Caki2 (cell line): ENCODE measurements at regions not wholly inside any gene's neighbourhood (a gene's known extent, or its start where the extent isn't known, plus 50 kb on each side); places are given as distances from the start of the nearest gene placed in this dataset.

Source experiments
- DNase-seq: peaks from one replicate; pipeline ENCODE4 v3.0.0-alpha.2; 2015; ENCODE audit warnings: low read depth
- in situ Hi-C: cut with HindIII; loops from 2 replicates; pipeline ENCODE4 v1.10.0; 2016; ENCODE audit warnings: low sequenced_read_pairs, low pct_unique_long_range_greater_than_20kb, mixed read lengths

DNA sequence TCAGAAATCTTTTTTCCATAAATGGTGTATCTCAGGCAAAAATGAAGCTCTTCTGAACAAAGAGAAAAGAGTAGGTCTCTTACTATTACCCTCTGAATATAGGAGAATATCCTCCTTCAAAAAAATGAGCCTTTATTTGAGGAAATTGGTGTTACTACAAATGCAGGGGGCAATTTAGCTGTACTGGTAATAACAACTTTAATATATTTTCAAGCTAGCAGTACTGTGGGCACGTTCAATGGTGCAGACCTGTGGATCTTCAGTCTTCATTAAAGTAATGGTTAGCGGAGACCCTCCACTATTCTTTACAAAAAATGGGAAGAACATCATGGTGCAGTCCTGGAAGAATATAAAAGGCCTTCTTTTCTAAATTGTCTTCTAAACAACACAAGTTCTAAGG is 661.3 kb downstream of the TMEM182 start:
- in situ Hi-C loops = no loop called here
- DNase-seq = no peak

- in situ Hi-C loops = no loop called here
- DNase-seq = no peak
Observed at GRCh38 chr2:103427567-103427966, 665.7 kb downstream of the TMEM182 start.

DNA sequence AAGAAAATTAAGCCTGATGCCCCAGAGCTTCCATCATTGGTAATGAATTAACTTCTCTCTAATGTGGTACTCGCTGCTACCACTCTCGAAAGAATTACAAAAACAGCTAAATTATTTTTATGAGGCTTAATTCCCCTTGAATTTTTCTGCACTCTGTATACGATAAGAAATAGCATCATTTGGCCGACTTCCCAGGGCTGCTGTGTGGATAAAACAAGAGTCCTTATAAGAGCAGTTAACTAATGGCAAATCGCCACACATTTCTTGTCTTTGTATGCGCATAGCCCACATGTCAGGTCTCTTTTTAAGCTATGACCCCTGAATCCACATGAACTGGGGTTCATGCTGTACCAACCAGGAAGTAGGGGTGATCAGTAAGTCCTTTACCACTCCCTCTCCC is 668.4 kb downstream of the TMEM182 start:
- DNase-seq = no peak
- in situ Hi-C loops = no loop called here

DNA sequence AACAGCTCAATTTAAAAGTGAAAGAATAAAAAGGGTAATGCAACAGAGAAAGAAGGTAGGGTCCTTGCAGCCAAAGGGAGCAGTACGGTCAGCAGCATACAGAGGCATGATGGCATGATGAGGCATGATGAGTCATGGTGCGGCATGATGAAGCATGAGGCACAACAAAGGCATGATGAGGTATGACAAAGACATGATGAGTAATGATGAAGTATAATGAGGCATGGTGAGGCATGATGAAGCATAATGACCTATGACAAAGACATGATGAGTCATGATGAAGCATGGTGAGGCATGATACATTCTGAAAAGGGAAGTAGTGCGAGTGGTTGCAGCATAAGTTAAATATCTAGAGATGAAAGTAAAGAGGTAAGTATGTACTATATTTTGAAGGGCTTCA is 673.2 kb downstream of the TMEM182 start:
- in situ Hi-C loops = no loop called here
- DNase-seq = peak; percentile 59

GRCh38 chr2:103437161-103437560 is 675.3 kb downstream of the TMEM182 start:
- in situ Hi-C loops = no loop called here
- DNase-seq = peak; percentile 84

DNA sequence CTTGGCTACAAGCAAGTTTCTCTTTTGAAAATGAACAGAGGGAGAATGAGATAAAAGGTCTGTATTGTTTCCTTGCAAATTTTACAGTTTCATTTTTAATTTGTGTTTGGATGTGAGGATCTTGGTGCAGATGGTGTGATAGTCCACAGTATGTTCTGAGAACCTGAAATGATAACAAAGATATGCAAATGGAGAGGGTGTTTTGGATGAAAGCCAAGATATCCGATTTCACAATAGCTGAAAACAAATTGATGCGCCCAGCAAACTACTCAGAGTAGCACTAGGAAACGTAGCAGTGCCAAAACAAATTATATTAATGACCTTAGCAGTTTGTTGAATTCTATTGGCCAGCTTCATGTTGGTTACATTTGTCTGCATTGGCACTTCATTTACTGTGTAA is 683.5 kb downstream of the TMEM182 start:
- in situ Hi-C loops = no loop called here
- DNase-seq = peak; percentile 39

DNA sequence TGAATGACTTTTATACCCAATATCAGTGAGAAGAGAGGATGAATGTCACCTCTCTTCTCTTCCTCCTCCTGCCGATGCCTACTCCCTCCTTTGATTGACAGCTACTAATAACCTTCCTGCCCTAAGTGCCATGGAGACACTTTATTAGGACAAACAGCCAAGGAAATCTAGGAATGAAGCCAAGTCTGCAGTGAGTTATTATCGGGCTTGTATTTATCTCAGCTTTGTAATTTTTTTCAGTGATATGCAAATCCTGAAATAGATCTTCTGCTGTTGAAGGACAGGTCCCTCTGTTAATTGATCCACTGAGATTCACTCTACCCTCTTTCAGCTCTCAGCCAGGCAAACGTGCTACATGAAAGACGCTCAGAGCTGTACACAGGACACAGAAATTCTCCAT is 686.7 kb downstream of the TMEM182 start:
- peak; percentile 63 for DNase-seq
- in situ Hi-C loops = no loop called here

DNA sequence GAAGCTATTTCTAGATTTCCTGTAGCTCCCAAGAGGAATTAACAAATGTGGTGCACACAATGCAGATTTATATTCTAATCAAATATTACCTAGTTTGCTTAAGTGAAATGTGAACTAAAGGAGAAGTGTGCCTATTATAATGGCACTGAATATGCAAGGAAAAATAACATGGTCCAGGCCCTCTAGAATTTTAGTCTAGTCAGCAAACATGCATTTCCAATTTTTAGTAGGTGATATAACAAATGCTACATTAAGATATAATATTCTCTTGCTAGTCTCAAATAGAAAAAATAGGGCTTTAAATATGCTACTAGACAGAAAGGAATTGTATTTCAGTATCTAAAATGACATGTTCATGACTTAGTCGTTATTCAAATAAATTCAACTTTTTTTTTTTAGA is 689.5 kb downstream of the TMEM182 start:
- in situ Hi-C loops = no loop called here
- no peak for DNase-seq

DNA sequence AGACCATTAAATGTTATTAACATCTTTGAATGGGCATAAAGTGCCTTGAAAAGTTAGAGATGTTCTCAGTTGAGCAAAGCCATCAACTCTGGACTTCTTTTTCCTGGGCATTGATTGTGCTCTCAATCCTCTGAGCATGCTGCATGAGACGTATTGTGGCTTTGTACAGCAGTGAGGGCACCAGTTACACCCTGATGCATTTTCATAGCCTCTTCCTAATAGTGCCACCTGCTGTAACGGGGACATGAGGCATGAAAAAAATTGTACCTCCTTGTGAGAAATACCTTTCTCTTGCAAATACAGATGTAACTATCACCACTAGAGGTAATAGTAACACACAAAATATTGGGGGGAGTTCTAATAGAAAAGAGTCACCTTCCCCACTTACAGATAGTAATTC is 697.5 kb downstream of the TMEM182 start:
- DNase-seq = no peak
- in situ Hi-C loops = no loop called here

DNA sequence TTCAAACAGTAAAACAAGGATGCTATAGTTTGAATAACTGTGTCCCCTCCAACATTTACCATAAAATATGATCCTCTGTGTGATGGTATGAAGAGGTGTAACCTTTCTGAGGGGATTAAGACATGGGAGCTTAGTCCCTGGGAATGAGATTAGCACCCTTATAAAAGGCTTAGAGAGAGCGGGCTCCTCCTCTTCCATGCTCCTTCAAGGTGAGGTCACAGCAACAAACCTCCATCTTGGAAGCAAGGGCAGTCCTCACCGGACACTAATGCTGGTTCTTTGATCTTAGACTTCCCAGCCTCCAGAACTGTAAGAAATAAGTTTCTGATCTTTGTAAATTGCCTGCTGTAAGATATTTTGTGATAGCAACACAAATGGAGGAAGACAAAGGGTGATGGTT is 700.3 kb downstream of the TMEM182 start:
- no peak for DNase-seq
- in situ Hi-C loops = no loop called here

DNA sequence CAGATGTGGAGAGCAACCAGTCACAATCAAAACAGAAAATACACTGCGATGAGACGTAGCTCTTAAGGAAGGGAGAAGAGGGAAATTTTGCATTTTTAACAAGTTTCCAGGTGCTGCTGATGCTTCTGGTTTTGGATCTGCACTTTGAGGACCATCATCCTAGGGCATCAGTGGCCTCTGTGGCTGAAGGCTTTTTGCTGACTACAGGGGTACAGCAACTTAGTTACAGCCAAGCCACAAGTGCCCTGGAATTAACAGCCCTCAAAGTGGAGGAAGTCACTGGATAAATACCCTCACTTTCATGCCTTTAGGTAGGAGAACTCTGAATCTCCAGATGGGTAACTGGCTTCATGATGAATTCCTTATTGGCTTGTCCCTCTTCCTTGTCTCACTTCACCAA is 700.9 kb downstream of the TMEM182 start:
- in situ Hi-C loops = no loop called here
- DNase-seq = no peak

DNA sequence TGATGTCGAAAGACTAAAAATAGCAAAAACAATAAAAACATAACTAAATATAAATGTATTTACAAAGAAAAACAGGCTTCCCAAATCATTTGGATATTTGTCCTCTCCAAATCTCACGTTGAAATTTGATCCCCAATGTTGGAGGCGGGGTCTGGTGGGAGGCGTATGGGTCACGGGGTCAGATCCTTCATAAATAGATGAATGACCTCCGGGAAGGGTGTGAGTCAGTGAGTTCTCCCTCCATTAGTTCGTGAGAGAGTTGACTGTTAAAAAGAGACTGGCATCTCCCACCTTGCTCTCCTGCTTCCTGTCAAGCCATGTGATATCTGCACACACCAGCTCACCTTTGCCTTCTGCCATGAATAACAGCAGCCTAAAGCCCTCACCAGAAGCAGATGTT is 703.0 kb downstream of the TMEM182 start:
- DNase-seq = no peak
- in situ Hi-C loops = no loop called here

DNA sequence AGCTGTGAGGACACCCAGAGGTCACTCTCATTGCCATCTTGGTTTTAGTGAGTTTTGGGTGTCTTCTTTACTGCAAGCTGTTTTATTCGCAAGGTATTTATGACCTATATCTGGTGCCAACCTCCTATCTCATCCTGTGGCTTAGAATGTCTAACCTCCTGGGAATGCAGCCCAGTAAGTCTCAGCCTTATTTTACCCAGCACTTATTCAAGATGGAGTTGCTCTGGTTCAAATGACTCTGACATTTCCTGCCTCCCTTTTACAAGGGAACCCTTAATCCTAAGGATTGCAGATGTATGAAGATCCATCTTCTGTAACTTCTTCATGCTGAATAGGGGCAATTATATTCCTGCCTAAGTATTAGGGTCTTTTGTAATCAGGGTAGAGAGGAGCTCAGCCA is 708.0 kb downstream of the TMEM182 start:
- in situ Hi-C loops = no loop called here
- DNase-seq = no peak

GRCh38 chr2:103484906-103485305 is 723.1 kb downstream of the TMEM182 start:
- DNase-seq = no peak
- in situ Hi-C loops = no loop called here

- DNase-seq = no peak
- in situ Hi-C loops = no loop called here
Observed at GRCh38 chr2:103496850-103497249, 735.0 kb downstream of the TMEM182 start.

GRCh38 chr2:103506812-103507211 is 745.0 kb downstream of the TMEM182 start:
- in situ Hi-C loops = no loop called here
- no peak for DNase-seq

- no peak for DNase-seq
- in situ Hi-C loops = no loop called here
Observed at GRCh38 chr2:103512442-103512841, 750.6 kb downstream of the TMEM182 start.

GRCh38 chr2:103520547-103520946 is 758.7 kb downstream of the TMEM182 start:
- in situ Hi-C loops = no loop called here
- no peak for DNase-seq

DNA sequence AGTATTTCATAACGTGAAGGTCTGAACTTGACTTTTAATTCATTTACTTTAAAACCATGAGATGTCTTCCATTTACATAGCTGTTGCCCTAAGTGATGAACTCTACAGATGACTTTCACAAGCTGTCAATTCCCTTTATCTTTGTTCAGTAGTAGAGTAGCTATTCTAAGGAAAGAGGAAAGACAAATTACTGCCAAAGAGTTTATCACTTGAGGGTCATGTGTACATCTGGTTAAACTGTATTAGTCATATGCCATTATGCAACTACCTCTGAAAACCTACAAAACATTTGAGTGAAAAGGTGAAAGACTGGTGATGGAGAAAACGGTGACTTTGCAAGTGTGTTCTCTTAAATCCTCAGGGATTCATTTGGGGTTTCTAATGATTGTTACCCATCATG is 763.9 kb downstream of the TMEM182 start:
- in situ Hi-C loops = no loop called here
- no peak for DNase-seq

- DNase-seq = no peak
- in situ Hi-C loops = no loop called here
Observed at GRCh38 chr2:103526757-103527156, 764.9 kb downstream of the TMEM182 start.

- in situ Hi-C loops = no loop called here
- no peak for DNase-seq
Observed at GRCh38 chr2:103527278-103527677, 765.4 kb downstream of the TMEM182 start.
